K562 (cell line): ENCODE measurements at regions not wholly inside any gene's neighbourhood (a gene's known extent, or its start where the extent isn't known, plus 50 kb on each side); places are given as distances from the start of the nearest gene placed in this dataset.

Experiments
- ATAC-seq: fragments of 200-7000 bp; cut with Tn5 transposase; 3 replicates; pipeline ENCODE4 v1.9.1; 2020; ENCODE audit warnings: moderate library complexity
- BruUV-seq: library from RNA; stranded (reverse); fragments of 400-500 nt; replicated peaks from 2 replicates; lab custom pipeline; 2021; lab: Mats Ljungman, UMichigan
- CTCF ChIA-PET: fragments of 300-600 bp; formaldehyde crosslinking; extraction: SDS; loops from one replicate; lab custom pipeline; 2021; ENCODE audit warnings: low intra/inter-chr PET ratio; lab: Yijun Ruan, JAX
- POLR2A ChIA-PET: fragments of 300-600, 350-650 bp; sonication (Branson Sonifier 250); formaldehyde crosslinking; extraction: SDS; loops from one replicate; lab custom pipeline; 2021; ENCODE audit warnings: antibody characterized with exemption, inconsistent platforms; lab: Yijun Ruan, JAX
- DNase-seq, 4 experiments: peaks; one replicate each; pipeline versions ENCODE4 v3.0.0 to v3.0.0-alpha.2; 2011 to 2018; ENCODE audit warnings: low spot score in 3 of 4, mixed read lengths in 3 of 4; ENCODE audit errors: extremely low read depth in 1 of 4
- FAIRE-seq: peaks from 2 replicates; lab custom pipeline; 2011; peaks lifted over from hg19 to GRCh38; lab: Jason Lieb, UNC
- H2AFZ ChIP-seq: 2 replicates; pipeline ENCODE4 v1.6.0; 2011; ENCODE audit warnings: low read depth, low read length, control low read depth, inconsistent platforms
- H3K27ac ChIP-seq: fragments of 200-600 bp; 3 replicates; pipeline ENCODE4 v1.8.0; 2011; ENCODE audit warnings: low read depth, mild to moderate bottlenecking, control low read depth, inconsistent platforms, low read length, moderate library complexity, mixed read lengths; ENCODE audit errors: extremely low read depth
- H3K27me3 ChIP-seq, 2 experiments: fragments of 300-600 bp in 1 of 2; 2 replicates in 1 of 2; 3 replicates in 1 of 2; pipeline versions ENCODE4 v1.6.0 to v1.8.0; 2011; ENCODE audit warnings: inconsistent platforms in 2 of 2, low read length in 2 of 2, mild to moderate bottlenecking in 1 of 2, mixed read lengths in 1 of 2, moderate library complexity in 1 of 2; ENCODE audit not compliant: control insufficient read depth in 2 of 2, insufficient read depth in 2 of 2
- H3K36me3 ChIP-seq: fragments of 300-600 bp; 3 replicates; pipeline ENCODE4 v1.8.0; 2011; ENCODE audit warnings: mild to moderate bottlenecking, low read length, inconsistent platforms; ENCODE audit not compliant: control insufficient read depth, insufficient read depth
- H3K4me1 ChIP-seq, 2 experiments: fragments of 200-600 bp in 1 of 2; replicated peaks in 1 of 2; 2 replicates in 1 of 2; 3 replicates in 1 of 2; pipeline versions ENCODE4 v1.5.1 to v1.8.0; 2011; ENCODE audit warnings: inconsistent platforms in 2 of 2, low read length in 2 of 2, mild to moderate bottlenecking in 1 of 2, mixed read lengths in 1 of 2, moderate library complexity in 1 of 2; ENCODE audit not compliant: control insufficient read depth in 2 of 2, insufficient read depth in 2 of 2
- H3K4me2 ChIP-seq: 2 replicates; pipeline ENCODE4 v1.6.1; 2011; ENCODE audit warnings: low read length, control low read depth, inconsistent platforms, mixed read lengths; ENCODE audit not compliant: insufficient read depth
- H3K4me3 ChIP-seq: fragments of 200-600 bp; sonication (generic), shearing (Covaris generic); 2 replicates; pipeline ENCODE4 v1.5.1; 2016; ENCODE audit warnings: control low read depth, inconsistent platforms
- H3K79me2 ChIP-seq: fragments of 200-600 bp; 3 replicates; pipeline ENCODE4 v1.8.0; 2011; ENCODE audit warnings: low read length, inconsistent platforms; ENCODE audit not compliant: control insufficient read depth, insufficient read depth
- H3K9ac ChIP-seq, 2 experiments: 2 replicates each; pipeline versions ENCODE4 v1.6.0 to v1.6.1; 2011; ENCODE audit warnings: low read depth in 2 of 2, low read length in 2 of 2, control low read depth in 1 of 2, inconsistent platforms in 1 of 2, mild to moderate bottlenecking in 1 of 2, mixed read lengths in 1 of 2; ENCODE audit not compliant: insufficient read depth in 1 of 2
- H3K9me1 ChIP-seq: one replicate; pipeline ENCODE4 v1.6.0; 2011; ENCODE audit warnings: inconsistent platforms, mild to moderate bottlenecking, low read length, moderate library complexity; ENCODE audit not compliant: control insufficient read depth, insufficient read depth
- H3K9me3 ChIP-seq: replicated peaks from 2 replicates; pipeline ENCODE4 v1.5.1; 2011; ENCODE audit warnings: low read depth, low read length, inconsistent platforms; ENCODE audit not compliant: control insufficient read depth, insufficient read depth
- H4K20me1 ChIP-seq: replicated peaks from 2 replicates; pipeline ENCODE4 v1.6.1; 2011; ENCODE audit warnings: low read length, inconsistent platforms, mixed read lengths; ENCODE audit not compliant: control insufficient read depth, insufficient read depth
- ARNT ChIP-seq, 2 experiments: fragments of 450-650 bp; IDR thresholded peaks; 2 replicates each; pipeline ENCODE4 v1.6.1; 2016; ENCODE audit warnings: mild to moderate bottlenecking in 1 of 2
- ILF3 ChIP-seq: fragments of 450-650 bp; IDR thresholded peaks from 2 replicates; pipeline ENCODE4 v1.6.1; 2018; ENCODE audit warnings: antibody characterized with exemption, mild to moderate bottlenecking, moderate library complexity, borderline replicate concordance
- NCOA4 ChIP-seq: fragments of 450-650 bp; IDR thresholded peaks from 2 replicates; pipeline ENCODE4 v1.6.1; 2018; ENCODE audit warnings: mild to moderate bottlenecking; ENCODE audit not compliant: partially characterized antibody
- NCOR1 ChIP-seq: fragments of 450-650 bp; IDR thresholded peaks from 2 replicates; pipeline ENCODE4 v1.6.1; 2016; ENCODE audit warnings: mild to moderate bottlenecking, moderate library complexity
- RNF219 ChIP-seq: fragments of 250-450 bp; sonication (Bioruptor Pico); IDR thresholded peaks from 2 replicates; pipeline ENCODE4 v1.5.0; 2022; ENCODE audit warnings: mild to moderate bottlenecking
- SIN3B ChIP-seq: fragments of 450-650 bp; IDR thresholded peaks from 2 replicates; pipeline ENCODE4 v1.6.1; 2017; ENCODE audit warnings: low read depth, mild to moderate bottlenecking, moderate library complexity
- SRSF1 ChIP-seq: fragments of 200-400 bp; formaldehyde crosslinking; IDR thresholded peaks from 2 replicates; pipeline ENCODE4 v1.6.1; 2017; ENCODE audit warnings: mild to moderate bottlenecking, low read depth, low read length, moderate library complexity
- TCFL5 ChIP-seq: fragments of 250-450 bp; sonication (Bioruptor Pico); conservative IDR thresholded peaks from 2 replicates; pipeline ENCODE4 v1.6.1; 2021; ENCODE audit warnings: mild to moderate bottlenecking, moderate library complexity, matching md5 sums
- ZBTB34 ChIP-seq: fragments of 250-450 bp; sonication (Bioruptor Pico); IDR thresholded peaks from 2 replicates; pipeline ENCODE4 v1.8.0; 2021; ENCODE audit warnings: mild to moderate bottlenecking, moderate library complexity
- ZNF165 ChIP-seq: fragments of 250-450 bp; sonication (Bioruptor Pico); IDR thresholded peaks from 2 replicates; pipeline ENCODE4 v1.4.0; 2020; ENCODE audit warnings: borderline replicate concordance
- ZNF436 ChIP-seq: fragments of 250-450, 450-650 bp; sonication (Bioruptor Pico); formaldehyde crosslinking; IDR thresholded peaks from 2 replicates; pipeline ENCODE4 v1.7.0; 2020; ENCODE audit warnings: mild to moderate bottlenecking
- ZNF655 ChIP-seq: fragments of 250-450 bp; sonication (Bioruptor Pico); IDR thresholded peaks from 2 replicates; pipeline ENCODE4 v1.5.0; 2021
- WGBS: fragments of 100-300 bp; shearing (Covaris generic); methylation state at CpG from one replicate; pipeline ENCODE4 v1.1.6; 2016; ENCODE audit warnings: low coverage, mixed read lengths; ENCODE audit not compliant: insufficient coverage; ENCODE audit errors: missing lambda C conversion rate; 5-methylcytosine and 5-hydroxymethylcytosine counted together
- in situ Hi-C: fragments of 300-500 bp; cut with MboI; formaldehyde crosslinking; loops from 4 replicates; pipeline ENCODE4 v1.15.0; 2018; ENCODE audit warnings: inconsistent platforms, mixed read lengths
- intact Hi-C: fragments of 100-400 bp; cut with micrococcal nuclease; formaldehyde crosslinking; loops from 2 replicates; pipeline ENCODE4 v1.14.2; 2022

- TF ChIP-seq ZBTB34 (CRISPR knock-in tag) = no peak
- TF ChIP-seq, all 486 proteins: peak for 2
These were observed 102.0 kb downstream of the RPS29 start (continued) for GRCh38 chr14:49484180-49484579.

- POLR2A ChIA-PET = no interaction called here
These were observed 102.9 kb downstream of the RPS29 start for GRCh38 chr14:49483268-49483667.

More at GRCh38 chr14:49483268-49483667, 102.9 kb downstream of the RPS29 start:
- DNase-seq (no peak), ATAC-seq (no peak), FAIRE-seq (no peak)
- Histone ChIP-seq H3K9ac (no peak overlapping the region), H3K4me1 (no peaks in the 10 kb centered on the region), H4K20me1 (no peaks in the 10 kb centered on the region), H3K79me2 (no peaks in the 10 kb centered on the region), H3K4me2 (no peak overlapping the region), H3K9me3 (no peaks in the 10 kb centered on the region), H3K9me1 (no peaks in the 10 kb centered on the region), H3K4me3 (no peak overlapping the region), H2AFZ (no peak overlapping the region), H3K36me3 (no peaks in the 10 kb centered on the region), H3K27me3 (no peaks in the 10 kb centered on the region), H3K27ac (no peak overlapping the region)
- WGBS = 0% methylated on average over 1 of the region's 1 CpG
- in situ Hi-C loops = no loop called here
- intact Hi-C loops = no loop called here
- BruUV-seq = no TSS peak
- TF ChIP-seq SIN3B = no peak
- no peak for TF ChIP-seq NCOA4
- TF ChIP-seq SRSF1 = no peak
- TF ChIP-seq ILF3 = no peak
- TF ChIP-seq RNF219 (CRISPR knock-in tag) = no peak
- no peak for TF ChIP-seq ZNF655 (CRISPR knock-in tag)
- no peak for TF ChIP-seq ARNT (IDR thresholded peaks at IDR 0.05)
- TF ChIP-seq TCFL5 (CRISPR knock-in tag) = no peak
- TF ChIP-seq ZNF165 (CRISPR knock-in tag) = no peak
- no peak for TF ChIP-seq ZNF436 (CRISPR knock-in tag)
- no peak for TF ChIP-seq NCOR1
- CTCF ChIA-PET = no interaction called here
